GM23248 (cell line): ENCODE measurements at regions not wholly inside any gene's neighbourhood (a gene's known extent, or its start where the extent isn't known, plus 50 kb on each side); places are given as distances from the start of the nearest gene placed in this dataset.

Experiments used
- DNase-seq: peaks from one replicate; pipeline ENCODE4 v3.0.0-alpha.2; 2015
- H2AFZ ChIP-seq: fragments of 200-600 bp; sonication (generic); 2 replicates; pipeline ENCODE4 v1.6.1; 2016; ENCODE audit warnings: antibody characterized with exemption
- H3F3A ChIP-seq: fragments of 200-600 bp; sonication (generic); 2 replicates; pipeline ENCODE4 v1.6.1; 2016; ENCODE audit warnings: mild to moderate bottlenecking, antibody characterized with exemption, mixed run types; ENCODE audit not compliant: insufficient read depth
- H3K27ac ChIP-seq: fragments of 200-600 bp; sonication (generic); 2 replicates; pipeline ENCODE4 v1.5.1; 2016; ENCODE audit warnings: mild to moderate bottlenecking
- H3K27me3 ChIP-seq: fragments of 200-600 bp; sonication (generic); replicated peaks from 2 replicates; pipeline ENCODE4 v1.6.1; 2016; ENCODE audit warnings: mild to moderate bottlenecking; ENCODE audit not compliant: insufficient read depth
- H3K36me3 ChIP-seq: fragments of 200-600 bp; sonication (generic); 2 replicates; pipeline ENCODE4 v1.6.1; 2016; ENCODE audit warnings: low read depth, mild to moderate bottlenecking
- H3K4me1 ChIP-seq: fragments of 200-600 bp; sonication (generic); 2 replicates; pipeline ENCODE4 v1.6.1; 2016; ENCODE audit warnings: mild to moderate bottlenecking; ENCODE audit not compliant: insufficient read depth
- H3K4me2 ChIP-seq: fragments of 200-600 bp; sonication (generic); one replicate; pipeline ENCODE4 v1.6.1; 2016; ENCODE audit warnings: mild to moderate bottlenecking; ENCODE audit not compliant: unreplicated experiment
- H3K4me3 ChIP-seq: fragments of 200-600 bp; sonication (generic); 2 replicates; pipeline ENCODE4 v1.5.1; 2016; ENCODE audit warnings: mild to moderate bottlenecking
- H3K79me2 ChIP-seq: fragments of 200-600 bp; sonication (generic); 2 replicates; pipeline ENCODE4 v1.6.1; 2016; ENCODE audit warnings: mild to moderate bottlenecking; ENCODE audit not compliant: insufficient read depth
- H3K9ac ChIP-seq: fragments of 200-600 bp; sonication (generic); 2 replicates; pipeline ENCODE4 v1.6.1; 2016; ENCODE audit warnings: mild to moderate bottlenecking
- H3K9me2 ChIP-seq: fragments of 200-600 bp; sonication (generic); 2 replicates; pipeline ENCODE4 v1.6.1; 2016; ENCODE audit warnings: mixed run types, mild to moderate bottlenecking, moderate library complexity; ENCODE audit not compliant: insufficient read depth
- H3K9me3 ChIP-seq: fragments of 200-600 bp; sonication (generic); one replicate; pipeline ENCODE4 v1.6.1; 2017; ENCODE audit warnings: low read depth
- H4K20me1 ChIP-seq: fragments of 200-600 bp; sonication (generic); 2 replicates; pipeline ENCODE4 v1.6.0; 2016; ENCODE audit not compliant: insufficient read depth
- EZH2 ChIP-seq: fragments of 200-600 bp; sonication (generic); IDR thresholded peaks from 2 replicates; pipeline ENCODE4 v1.6.1; 2018; ENCODE audit warnings: antibody characterized with exemption, mild to moderate bottlenecking; ENCODE audit not compliant: insufficient read depth, poor library complexity, severe bottlenecking
- EZH2phosphoT487 ChIP-seq: fragments of 200-600 bp; sonication (generic); IDR thresholded peaks from 2 replicates; pipeline ENCODE4 v1.6.1; 2018; ENCODE audit warnings: antibody characterized with exemption, moderate library complexity, mild to moderate bottlenecking, low read depth; ENCODE audit not compliant: insufficient read depth
- WGBS, 2 experiments: methylation state at CpG; one replicate each; pipeline ENCODE4 v1.1.6; 2015 to 2017; ENCODE audit warnings: low lambda C conversion rate in 2 of 2, low coverage in 1 of 2; ENCODE audit errors: missing lambda C conversion rate in 2 of 2; 5-methylcytosine and 5-hydroxymethylcytosine counted together
- in situ Hi-C: fragments of 300-500 bp; cut with MboI; formaldehyde crosslinking; loops from 2 replicates; pipeline ENCODE4 v1.15.0; 2020

GRCh38 chr6:56757588-56757984 lies 114.9 kb upstream of the DST start:
- in situ Hi-C loops, result no loop called here
- H3K4me3 ChIP-seq, result no peak overlapping the region
- H3K79me2 ChIP-seq, result peaks cover 100% of the 10 kb centered on the region
- peaks cover 8% of the 10 kb centered on the region; the same call in 1 of the 2 replicates for H4K20me1 ChIP-seq
- 0 out of 2 replicates have a peak, but pooled peaks cover 5% of the 10 kb centered on the region for H3K36me3 ChIP-seq
- peaks cover 63% of the 10 kb centered on the region for H3K4me1 ChIP-seq
- TF ChIP-seq EZH2, result no peak
- TF ChIP-seq EZH2phosphoT487, result no peak
- no peaks in the 10 kb centered on the region for H3K9me2 ChIP-seq
- H3K27ac ChIP-seq, result peak overlapping the region; percentile 53
- H2AFZ ChIP-seq, result no peak overlapping the region
- H3F3A ChIP-seq, result peaks cover 67% of the 10 kb centered on the region
- peak; percentile 61 for DNase-seq
- no peaks in the 10 kb centered on the region for H3K27me3 ChIP-seq
- no peaks in the 10 kb centered on the region for H3K9me3 ChIP-seq
- H3K9ac ChIP-seq, result no peak overlapping the region
- WGBS, 2 experiments, result 44 to 50% methylated on average over 1 of the region's 1 CpG
- H3K4me2 ChIP-seq, result peak overlapping the region; percentile 63

- in situ Hi-C loops, result no loop called here
Observed at GRCh38 chr6:56756791-56757587, 114.3 kb upstream of the DST start.

GRCh38 chr6:56756219-56756789 lies 113.6 kb upstream of the DST start:
- H2AFZ ChIP-seq, result no peak overlapping the region
- TF ChIP-seq EZH2phosphoT487, result no peak
- no peak for TF ChIP-seq EZH2
- H3K9me2 ChIP-seq, result no peaks in the 10 kb centered on the region
- peaks cover 76% of the 10 kb centered on the region for H3F3A ChIP-seq
- H3K36me3 ChIP-seq, result 0 out of 2 replicates have a peak, but pooled peaks cover 5% of the 10 kb centered on the region
- no peaks in the 10 kb centered on the region for H3K9me3 ChIP-seq
- H3K4me1 ChIP-seq, result peaks cover 75% of the 10 kb centered on the region
- peak; percentile 54 for DNase-seq
- peak overlapping the region; percentile 53 for H3K27ac ChIP-seq
- WGBS, 2 experiments, result 25 to 33% methylated on average over 4 of the region's 4 CpGs
- peaks cover 100% of the 10 kb centered on the region for H3K79me2 ChIP-seq
- peak overlapping the region; percentile 63 for H3K4me2 ChIP-seq
- H3K27me3 ChIP-seq, result no peaks in the 10 kb centered on the region
- peaks cover 8% of the 10 kb centered on the region; the same call in 1 of the 2 replicates for H4K20me1 ChIP-seq
- in situ Hi-C loops, result no loop called here
- no peak overlapping the region for H3K4me3 ChIP-seq
- peak overlapping the region; percentile 19; the same call in 1 of the 2 replicates for H3K9ac ChIP-seq

More at GRCh38 chr6:56756791-56757587, 114.3 kb upstream of the DST start:
- H3K4me1 ChIP-seq, result peaks cover 68% of the 10 kb centered on the region
- H3F3A ChIP-seq, result peaks cover 73% of the 10 kb centered on the region
- H4K20me1 ChIP-seq, result peaks cover 8% of the 10 kb centered on the region; the same call in 1 of the 2 replicates
- WGBS, 2 experiments, result 0 to 27% methylated on average over 1 of the region's 1 CpG
- H3K9ac ChIP-seq, result peak overlapping the region; percentile 19; the same call in 1 of the 2 replicates
- no peaks in the 10 kb centered on the region for H3K9me3 ChIP-seq
- H2AFZ ChIP-seq, result no peak overlapping the region
- TF ChIP-seq EZH2 (no peak), EZH2phosphoT487 (no peak)
- peaks cover 100% of the 10 kb centered on the region for H3K79me2 ChIP-seq
- 0 out of 2 replicates have a peak, but pooled peaks cover 5% of the 10 kb centered on the region for H3K36me3 ChIP-seq
- H3K27ac ChIP-seq, result peak overlapping the region; percentile 53
- peak overlapping the region; percentile 63 for H3K4me2 ChIP-seq
- 0 out of 2 replicates have a peak overlapping the region, but pooled peaks have one; percentile 15 for H3K4me3 ChIP-seq
- H3K27me3 ChIP-seq, result no peaks in the 10 kb centered on the region
- no peaks in the 10 kb centered on the region for H3K9me2 ChIP-seq
- peak; percentile 65 for DNase-seq

DNA sequence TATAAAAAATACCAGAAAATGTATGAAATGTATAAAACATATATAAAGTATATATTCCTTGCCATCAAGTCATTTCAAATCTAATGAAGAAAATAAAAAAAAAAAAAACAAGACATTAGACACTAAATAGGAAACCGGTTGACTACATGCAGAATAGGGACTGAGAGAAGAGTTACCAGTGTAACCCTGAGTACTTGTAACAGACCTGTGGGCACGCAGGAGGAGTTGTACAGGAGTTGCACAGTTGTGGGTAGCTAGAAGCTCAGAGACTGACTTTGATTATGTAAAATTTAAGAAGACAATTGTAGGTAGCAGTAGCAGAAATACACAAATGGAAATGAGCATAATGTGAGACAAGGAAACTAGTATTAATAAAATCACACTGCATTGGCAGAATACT lies 112.4 kb upstream of the DST start:
- Histone ChIP-seq H3K4me3 (no peak overlapping the region), H3K9me2 (no peaks in the 10 kb centered on the region), H3K36me3 (no peaks in the 10 kb centered on the region), H3K9ac (no peak overlapping the region), H3K4me1 (peaks cover 81% of the 10 kb centered on the region), H3K9me3 (no peaks in the 10 kb centered on the region), H3K27ac (peak overlapping the region; percentile 24; the same call in 1 of the 2 replicates), H3F3A (peaks cover 77% of the 10 kb centered on the region), H2AFZ (no peak overlapping the region), H3K79me2 (peaks cover 100% of the 10 kb centered on the region), H4K20me1 (peaks cover 8% of the 10 kb centered on the region; the same call in 1 of the 2 replicates), H3K4me2 (no peak overlapping the region), H3K27me3 (no peaks in the 10 kb centered on the region)
- TF ChIP-seq EZH2phosphoT487, result no peak
- TF ChIP-seq EZH2, result no peak
- in situ Hi-C loops, result no loop called here
- WGBS, 2 experiments, result 75 to 81% methylated on average over 2 of the region's 2 CpGs
- DNase-seq, result no peak
